Hepatocyte (in vitro differentiated cells): ENCODE measurements at regions not wholly inside any gene's neighbourhood (a gene's known extent, or its start where the extent isn't known, plus 50 kb on each side); places are given as distances from the start of the nearest gene placed in this dataset.

Source experiments
- DNase-seq: peaks from one replicate; pipeline ENCODE4 v3.0.0-alpha.2; 2016; ENCODE audit warnings: low spot score
- H2AFZ ChIP-seq: fragments of 200-600 bp; sonication (generic); 2 replicates; pipeline ENCODE4 v1.6.0; 2016; ENCODE audit warnings: antibody characterized with exemption, mild to moderate bottlenecking
- H3K27ac ChIP-seq: fragments of 200-600 bp; sonication (generic); 2 replicates; pipeline ENCODE4 v1.5.1; 2016; ENCODE audit warnings: mild to moderate bottlenecking
- H3K27me3 ChIP-seq: fragments of 200-600 bp; sonication (generic); 2 replicates; pipeline ENCODE4 v1.6.1; 2016
- H3K36me3 ChIP-seq: fragments of 200-600 bp; sonication (generic); replicated peaks from 2 replicates; pipeline ENCODE4 v1.5.1; 2016; ENCODE audit warnings: low read depth; ENCODE audit not compliant: insufficient read depth
- H3K4me1 ChIP-seq: fragments of 200-600 bp; sonication (generic); 2 replicates; pipeline ENCODE4 v1.5.1; 2016; ENCODE audit warnings: mild to moderate bottlenecking, moderate library complexity; ENCODE audit not compliant: insufficient read depth
- H3K4me2 ChIP-seq: fragments of 200-600 bp; sonication (generic); 2 replicates; pipeline ENCODE4 v1.6.0; 2016
- H3K4me3 ChIP-seq: fragments of 200-600 bp; sonication (generic); 2 replicates; pipeline ENCODE4 v1.5.1; 2016; ENCODE audit warnings: mild to moderate bottlenecking
- H3K79me2 ChIP-seq: fragments of 200-600 bp; sonication (generic); 2 replicates; pipeline ENCODE4 v1.6.0; 2017; ENCODE audit warnings: mild to moderate bottlenecking
- H3K9me2 ChIP-seq: fragments of 200-600 bp; sonication (generic); replicated peaks from 2 replicates; pipeline ENCODE4 v1.6.0; 2017; ENCODE audit warnings: mild to moderate bottlenecking; ENCODE audit not compliant: insufficient read depth
- H3K9me3 ChIP-seq: fragments of 200-600 bp; sonication (generic); 2 replicates; pipeline ENCODE4 v1.5.1; 2016; ENCODE audit warnings: low read depth, mild to moderate bottlenecking
- H4K20me1 ChIP-seq: fragments of 200-600 bp; sonication (generic); 2 replicates; pipeline ENCODE4 v1.6.0; 2016; ENCODE audit warnings: mild to moderate bottlenecking; ENCODE audit not compliant: insufficient read depth, poor library complexity, severe bottlenecking
- CTCF ChIP-seq: fragments of 200-600 bp; sonication (generic); IDR thresholded peaks from 2 replicates; pipeline ENCODE4 v1.5.1; 2016; ENCODE audit warnings: antibody characterized with exemption, mild to moderate bottlenecking; ENCODE audit not compliant: poor library complexity
- EZH2 ChIP-seq: fragments of 200-600 bp; sonication (generic); IDR thresholded peaks from 2 replicates; pipeline ENCODE4 v1.6.1; 2016; ENCODE audit warnings: antibody characterized with exemption, mild to moderate bottlenecking, borderline replicate concordance
- EZH2phosphoT487 ChIP-seq: fragments of 200-600 bp; sonication (generic); IDR thresholded peaks from one replicate; pipeline ENCODE4 v1.6.1; 2018; ENCODE audit warnings: antibody characterized with exemption, mild to moderate bottlenecking, low read depth, moderate library complexity; ENCODE audit not compliant: unreplicated experiment, severe bottlenecking
- WGBS: methylation state at CpG from one replicate; pipeline ENCODE4 v1.1.6; 2016; ENCODE audit warnings: low lambda C conversion rate; ENCODE audit errors: missing lambda C conversion rate; 5-methylcytosine and 5-hydroxymethylcytosine counted together

- H3K9me2 ChIP-seq, result no peaks in the 10 kb centered on the region
These were observed 1215.5 kb downstream of the ROBO2 start for GRCh38 chr3:78255403-78255802.

GRCh38 chr3:78256123-78256522 is 1216.2 kb downstream of the ROBO2 start:
- Histone ChIP-seq H2AFZ (no peak overlapping the region), H3K4me2 (no peak overlapping the region), H3K9me3 (no peaks in the 10 kb centered on the region), H3K36me3 (no peaks in the 10 kb centered on the region), H3K27me3 (no peaks in the 10 kb centered on the region), H3K79me2 (no peaks in the 10 kb centered on the region), H3K27ac (no peak overlapping the region), H3K4me1 (no peaks in the 10 kb centered on the region), H3K4me3 (no peak overlapping the region), H3K9me2 (no peaks in the 10 kb centered on the region), H4K20me1 (no peaks in the 10 kb centered on the region)
- WGBS, result 59% methylated on average over 1 of the region's 1 CpG
- TF ChIP-seq EZH2 (no peak), CTCF (no peak), EZH2phosphoT487 (no peak)
- no peak for DNase-seq

More at GRCh38 chr3:78255403-78255802, 1215.5 kb downstream of the ROBO2 start:
- Histone ChIP-seq H3K9me3 (no peaks in the 10 kb centered on the region), H4K20me1 (no peaks in the 10 kb centered on the region), H3K4me1 (no peaks in the 10 kb centered on the region), H3K79me2 (no peaks in the 10 kb centered on the region), H3K27ac (no peak overlapping the region), H3K36me3 (no peaks in the 10 kb centered on the region), H3K4me2 (no peak overlapping the region), H3K27me3 (no peaks in the 10 kb centered on the region), H2AFZ (no peak overlapping the region), H3K4me3 (no peak overlapping the region)
- no peak for DNase-seq
- 0% methylated on average over 1 of the region's 1 CpG for WGBS
- no peak for TF ChIP-seq CTCF
- no peak for TF ChIP-seq EZH2
- TF ChIP-seq EZH2phosphoT487, result no peak

GRCh38 chr3:78257951-78258530 is 1218.1 kb downstream of the ROBO2 start:
- H3K9me3 ChIP-seq, result no peaks in the 10 kb centered on the region
- no peak overlapping the region for H3K4me3 ChIP-seq
- no peaks in the 10 kb centered on the region for H3K36me3 ChIP-seq
- H2AFZ ChIP-seq, result no peak overlapping the region
- H4K20me1 ChIP-seq, result no peaks in the 10 kb centered on the region
- no peak for TF ChIP-seq EZH2phosphoT487
- no peak for TF ChIP-seq EZH2
- TF ChIP-seq CTCF, result no peak
- H3K79me2 ChIP-seq, result no peaks in the 10 kb centered on the region
- WGBS, result 93% methylated on average over 3 of the region's 3 CpGs
- H3K27ac ChIP-seq, result no peak overlapping the region
- no peak overlapping the region for H3K4me2 ChIP-seq
- DNase-seq, result no peak
- H3K27me3 ChIP-seq, result no peaks in the 10 kb centered on the region
- H3K4me1 ChIP-seq, result no peaks in the 10 kb centered on the region
- no peaks in the 10 kb centered on the region for H3K9me2 ChIP-seq

GRCh38 chr3:78258798-78259197 is 1218.9 kb downstream of the ROBO2 start:
- Histone ChIP-seq H3K4me2 (no peak overlapping the region), H3K27me3 (no peaks in the 10 kb centered on the region), H2AFZ (no peak overlapping the region), H4K20me1 (no peaks in the 10 kb centered on the region), H3K4me3 (no peak overlapping the region), H3K79me2 (no peaks in the 10 kb centered on the region), H3K9me3 (no peaks in the 10 kb centered on the region), H3K4me1 (no peaks in the 10 kb centered on the region), H3K9me2 (no peaks in the 10 kb centered on the region), H3K27ac (no peak overlapping the region), H3K36me3 (no peaks in the 10 kb centered on the region)
- no peak for TF ChIP-seq EZH2phosphoT487
- TF ChIP-seq CTCF, result no peak
- TF ChIP-seq EZH2, result no peak
- DNase-seq, result no peak
